GM12892 (cell line): ENCODE measurements at regions not wholly inside any gene's neighbourhood (a gene's known extent, or its start where the extent isn't known, plus 50 kb on each side); places are given as distances from the start of the nearest gene placed in this dataset.

Source experiments
- DNase-seq: peaks from one replicate; pipeline ENCODE4 v3.0.0; 2011; ENCODE audit not compliant: insufficient read length
- FAIRE-seq: peaks from 2 replicates; lab custom pipeline; 2011; peaks lifted over from hg19 to GRCh38; lab: Jason Lieb, UNC
- POLR2A ChIP-seq: IDR thresholded peaks from 2 replicates; pipeline ENCODE4 v1.6.1; 2011; ENCODE audit warnings: low read depth, low read length, control low read depth
- POLR2AphosphoS5 ChIP-seq: IDR thresholded peaks from 2 replicates; pipeline ENCODE4 v1.6.1; 2011; ENCODE audit warnings: low read depth, low read length, control low read depth
- TAF1 ChIP-seq: IDR thresholded peaks from 2 replicates; pipeline ENCODE4 v1.6.1; 2011; ENCODE audit warnings: low read depth, mild to moderate bottlenecking, control low read depth, low read length, borderline replicate concordance

DNA sequence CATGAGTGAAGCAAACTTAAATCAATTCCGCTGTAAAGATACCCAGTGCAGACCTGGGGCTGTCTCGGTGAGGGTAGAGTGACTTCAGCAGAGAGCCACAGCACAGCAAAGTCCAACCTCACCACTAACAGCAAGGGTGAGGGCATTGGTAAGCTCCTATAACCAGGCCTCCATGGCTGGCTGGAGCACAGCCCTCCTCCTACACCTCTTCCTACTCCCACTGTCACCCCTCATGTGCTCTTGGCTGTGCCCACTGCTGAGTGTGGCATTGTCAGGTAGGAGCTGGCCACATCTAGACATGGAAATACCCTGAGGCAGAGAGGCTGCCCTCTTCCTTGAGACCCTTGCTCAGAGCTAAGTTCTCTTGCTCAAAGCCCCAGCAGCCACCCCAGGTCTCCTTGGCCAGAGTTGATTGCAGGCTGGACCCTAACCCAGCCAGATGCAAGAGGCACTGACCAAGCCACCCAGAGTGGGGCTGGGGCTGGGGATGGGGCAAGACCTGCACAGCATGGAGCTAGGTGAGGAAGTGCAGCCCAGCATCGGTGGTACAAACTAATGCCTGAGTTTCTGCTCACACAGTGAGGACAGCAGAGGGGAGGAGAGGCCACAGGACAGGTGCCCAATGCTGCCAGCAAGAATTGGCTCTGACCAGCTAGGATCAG lies 77.6 kb upstream of the RAB6C start:
- TF ChIP-seq TAF1 (no peak), POLR2AphosphoS5 (no peak), POLR2A (no peak)
- FAIRE-seq (no peak), DNase-seq (no peak)

DNA sequence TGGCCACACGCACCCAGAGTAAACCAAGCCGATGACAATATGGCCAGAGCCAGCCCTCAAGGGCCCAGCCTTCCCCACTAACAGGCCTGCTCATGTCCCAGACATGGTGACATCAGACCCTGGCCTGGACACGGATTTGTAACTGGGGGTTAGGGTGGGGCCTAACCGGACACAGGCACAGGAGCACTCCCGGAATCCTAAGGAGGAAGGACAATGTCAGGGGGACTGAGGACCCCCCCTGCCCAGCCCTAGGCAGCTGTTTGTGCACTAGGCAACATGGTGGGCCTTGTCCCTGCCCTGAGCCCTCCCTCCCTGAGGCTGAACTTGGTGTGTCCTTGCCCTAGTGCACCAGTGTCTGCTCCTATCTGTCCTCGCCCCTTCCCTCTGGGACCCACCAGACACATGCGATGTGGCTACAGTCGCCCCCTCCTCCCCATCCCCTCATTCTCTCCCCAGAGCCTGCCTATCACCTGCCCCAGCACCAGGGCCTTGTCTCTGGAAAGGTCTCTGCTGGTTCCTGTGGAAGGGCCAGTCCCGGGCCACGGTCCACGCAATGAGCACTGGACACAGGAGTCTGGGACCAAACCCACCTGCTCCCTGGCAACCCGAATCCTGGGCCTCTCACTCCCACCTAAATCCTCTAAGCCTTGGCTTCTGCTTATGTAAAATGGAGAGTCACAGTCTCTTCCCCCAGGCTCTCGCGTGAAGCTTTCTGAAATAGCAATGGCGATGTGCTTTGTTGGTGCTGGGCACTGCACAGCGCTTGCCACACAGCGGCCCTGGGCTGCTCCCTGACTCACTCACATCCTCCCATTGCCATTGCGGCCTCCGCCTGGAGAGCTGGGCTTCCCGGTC lies 76.5 kb upstream of the RAB6C start:
- FAIRE-seq (no peak), DNase-seq (no peak)
- no peak for TF ChIP-seq POLR2A
- TF ChIP-seq TAF1: no peak
- no peak for TF ChIP-seq POLR2AphosphoS5

GRCh38 chr2:129903586-129904425 lies 75.7 kb upstream of the RAB6C start:
- TF ChIP-seq POLR2A: no peak
- no peak for TF ChIP-seq POLR2AphosphoS5
- no peak for TF ChIP-seq TAF1
- no peak for FAIRE-seq
- no peak for DNase-seq

DNA sequence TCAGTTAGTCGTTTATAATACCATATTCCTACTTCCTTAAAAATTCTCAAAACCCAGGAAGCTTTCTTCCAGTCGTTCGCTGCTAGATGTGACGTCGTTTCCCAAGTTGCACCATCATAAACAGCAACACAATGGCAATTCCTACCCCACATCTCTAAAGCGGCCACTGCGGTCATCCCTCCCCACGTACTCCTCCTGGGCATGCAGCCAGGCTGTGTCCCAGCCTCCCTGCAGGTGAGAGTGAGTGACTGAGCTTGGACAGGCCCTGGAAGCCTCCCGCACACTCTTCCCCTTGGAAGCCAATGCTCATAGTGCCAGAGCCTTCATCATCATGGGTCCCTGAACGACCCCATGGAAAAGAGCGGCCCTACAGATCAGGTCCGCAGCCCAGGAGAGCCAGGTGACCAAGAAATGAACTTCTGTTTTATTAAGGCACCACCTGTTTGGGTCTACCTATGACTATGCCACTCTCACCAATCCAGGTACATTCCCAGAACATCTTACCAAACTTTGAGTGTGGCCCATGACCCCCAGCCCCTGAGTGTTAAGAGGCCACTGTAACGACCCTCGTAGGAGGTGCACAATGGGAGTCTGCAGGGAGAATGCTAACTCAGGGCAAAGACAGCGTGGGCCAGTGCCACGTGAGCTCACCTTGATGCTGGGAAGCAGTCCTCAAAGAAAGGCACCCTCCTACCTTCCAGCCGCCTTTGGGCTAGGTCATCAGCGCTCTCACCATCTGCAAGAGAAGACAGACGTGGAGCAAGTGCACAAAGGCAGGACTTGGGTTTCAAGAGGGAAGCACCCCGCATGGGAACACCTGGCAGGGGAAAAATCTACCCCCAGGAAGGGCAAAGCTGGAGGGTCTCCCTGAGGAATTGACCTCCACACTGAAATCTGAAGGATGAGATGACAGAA lies 74.7 kb upstream of the RAB6C start:
- no peak for FAIRE-seq
- TF ChIP-seq POLR2A (no peak), POLR2AphosphoS5 (no peak), TAF1 (no peak)
- no peak for DNase-seq

DNA sequence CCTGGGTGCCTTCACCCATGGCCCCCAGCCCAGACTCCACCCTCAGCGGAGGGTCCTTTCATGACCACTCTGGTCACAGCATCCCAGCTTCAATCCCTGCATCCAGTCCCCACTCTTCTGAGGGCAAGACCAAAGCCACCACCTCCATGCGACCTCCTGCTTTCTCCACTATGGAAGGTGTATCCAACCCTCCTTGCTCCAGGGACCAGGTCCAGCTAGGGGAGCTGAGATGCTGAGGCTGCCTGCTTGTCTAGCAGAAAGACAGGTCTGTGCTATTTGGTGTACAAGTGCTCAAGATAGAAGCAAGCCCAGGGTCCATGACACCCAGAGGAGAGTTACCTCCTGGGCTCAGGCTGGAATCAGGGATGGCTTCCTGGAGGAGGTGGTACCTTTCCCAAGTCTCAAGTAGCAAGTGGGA lies 73.8 kb upstream of the RAB6C start:
- TF ChIP-seq POLR2AphosphoS5 (no peak), TAF1 (no peak), POLR2A (no peak)
- DNase-seq (no peak), FAIRE-seq (no peak)

DNA sequence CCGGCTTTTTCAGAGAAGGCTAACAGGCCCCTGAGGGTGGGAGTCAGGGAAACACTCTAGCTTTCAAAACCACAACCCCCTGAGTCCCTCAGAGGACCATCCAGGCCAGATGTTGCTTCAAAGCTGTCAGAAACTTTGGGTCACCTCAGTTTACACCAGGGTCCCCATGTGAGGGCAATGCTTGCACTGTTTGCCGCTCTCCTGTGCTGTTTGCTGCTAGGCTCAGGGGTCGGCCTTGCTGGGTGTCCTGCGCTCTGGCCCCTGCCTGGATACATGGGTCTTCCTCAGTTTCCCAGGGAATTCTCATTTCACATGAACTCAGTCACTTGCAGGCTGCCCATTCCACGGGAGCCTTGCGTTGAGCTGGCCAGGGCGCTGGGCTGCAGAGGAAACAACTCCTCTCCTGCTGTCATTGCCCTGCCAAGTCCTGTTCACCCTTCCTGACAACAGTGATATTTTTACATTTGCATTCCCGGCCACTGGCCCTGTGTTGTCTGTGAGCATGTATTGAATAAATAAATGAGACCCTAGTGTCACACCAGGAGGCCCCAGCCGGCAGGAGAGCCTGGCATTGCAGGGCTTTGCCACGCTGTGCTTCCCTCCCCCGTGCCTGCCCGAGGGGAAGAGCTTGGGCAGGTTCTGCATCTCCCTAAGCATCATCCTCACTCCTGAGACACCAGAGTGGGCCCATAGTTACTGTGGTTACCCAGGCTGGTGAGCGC lies 73.2 kb upstream of the RAB6C start:
- FAIRE-seq (no peak), DNase-seq (no peak)
- TF ChIP-seq POLR2A (no peak), TAF1 (no peak), POLR2AphosphoS5 (no peak)

GRCh38 chr2:129906861-129907235 lies 72.6 kb upstream of the RAB6C start:
- TF ChIP-seq POLR2AphosphoS5 (no peak), POLR2A (no peak), TAF1 (no peak)
- no peak for FAIRE-seq
- no peak for DNase-seq

DNA sequence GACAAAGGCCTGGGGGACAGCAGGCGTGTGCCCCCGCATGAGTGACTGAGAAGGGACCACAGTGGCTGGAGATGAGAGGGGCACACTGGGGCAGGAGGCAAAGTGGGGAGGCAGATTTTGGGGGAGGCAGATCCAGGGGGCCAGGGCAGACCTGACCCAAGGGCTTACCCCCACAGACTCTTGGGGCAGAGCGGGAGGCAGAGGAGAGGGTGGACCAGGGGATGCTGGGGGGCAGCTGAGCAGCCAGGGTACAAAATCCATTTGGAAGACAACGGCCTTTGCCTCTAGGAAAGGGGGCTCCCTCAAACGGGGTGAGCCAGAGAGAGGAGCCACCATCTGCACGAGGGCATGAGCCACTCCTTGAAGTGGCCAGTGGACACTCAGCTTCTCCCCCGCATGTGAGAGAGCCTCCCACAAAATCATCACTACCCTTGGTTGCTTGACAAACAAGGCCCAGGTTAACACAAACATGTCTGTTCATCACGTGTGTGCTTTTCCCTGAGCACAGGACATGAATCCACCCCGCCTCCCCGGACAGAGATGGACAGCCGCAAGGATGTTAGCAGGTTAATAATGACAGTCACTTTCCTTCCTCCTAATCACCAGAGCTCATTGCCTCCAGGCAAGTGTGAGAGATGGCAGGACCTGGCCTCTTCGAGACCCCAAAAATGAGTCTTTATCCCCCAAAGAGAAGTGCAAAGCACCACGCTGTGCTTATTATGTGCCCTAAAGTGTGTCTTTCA lies 72.0 kb upstream of the RAB6C start:
- DNase-seq (no peak), FAIRE-seq (no peak)
- TF ChIP-seq POLR2AphosphoS5 (no peak), TAF1 (no peak), POLR2A (no peak)

GRCh38 chr2:129908721-129909373 lies 70.6 kb upstream of the RAB6C start:
- TF ChIP-seq POLR2AphosphoS5 (no peak), TAF1 (no peak), POLR2A (no peak)
- FAIRE-seq (no peak), DNase-seq (no peak)

GRCh38 chr2:129909651-129910418 lies 69.6 kb upstream of the RAB6C start:
- no peak for FAIRE-seq
- TF ChIP-seq TAF1: no peak
- no peak for TF ChIP-seq POLR2A
- no peak for TF ChIP-seq POLR2AphosphoS5
- DNase-seq: no peak
